Naive thymus-derived CD4-positive, alpha-beta T cell (primary cell): ENCODE measurements at regions not wholly inside any gene's neighbourhood (a gene's known extent, or its start where the extent isn't known, plus 50 kb on each side); places are given as distances from the start of the nearest gene placed in this dataset.

ENCODE experiments used
- ATAC-seq: fragments of 150-1000 bp; cut with Tn5 transposase; 2 replicates; pipeline ENCODE4 v1.10.0; 2021; ENCODE audit warnings: mild to moderate bottlenecking, moderate library complexity
- CTCF ChIA-PET: fragments of 350-600 bp; sonication (Branson Sonifier 250); formaldehyde crosslinking; loops from one replicate; lab custom pipeline; 2021; ENCODE audit warnings: antibody characterized with exemption; lab: Charles Lee
- POLR2A ChIA-PET: fragments of 350-600 bp; sonication (Branson Sonifier 250); formaldehyde crosslinking; loops from one replicate; lab custom pipeline; 2021; ENCODE audit warnings: antibody characterized with exemption, inconsistent platforms; lab: Charles Lee
- DNase-seq, 9 donors: peaks; one replicate each; pipeline versions ENCODE4 v3.0.0 to v3.0.0-alpha.2; 2020 to 2022; ENCODE audit warnings: mixed read lengths in 1 of 9
- H3K27ac ChIP-seq: one replicate; pipeline ENCODE4 v1.7.0; 2013; ENCODE audit warnings: mild to moderate bottlenecking, low read depth, low read length, moderate library complexity
- H3K27me3 ChIP-seq, 2 donors: one replicate each; pipeline ENCODE4 v1.7.0; 2013; ENCODE audit warnings: low read length in 2 of 2, mild to moderate bottlenecking in 2 of 2, moderate library complexity in 2 of 2; ENCODE audit not compliant: control insufficient read depth in 2 of 2, insufficient read depth in 2 of 2
- H3K36me3 ChIP-seq, 3 experiments: 1 replicate in 2 of 3; 2 replicates in 1 of 3; pipeline ENCODE4 v1.7.0; 2013; ENCODE audit warnings: low read length in 3 of 3, mild to moderate bottlenecking in 3 of 3, moderate library complexity in 1 of 3; ENCODE audit not compliant: insufficient read depth in 3 of 3, control insufficient read depth in 2 of 3
- H3K4me1 ChIP-seq, 2 donors: one replicate each; pipeline ENCODE4 v1.7.0; 2013; ENCODE audit warnings: low read length in 2 of 2, mild to moderate bottlenecking in 2 of 2, moderate library complexity in 1 of 2; ENCODE audit not compliant: control insufficient read depth in 2 of 2, insufficient read depth in 2 of 2
- H3K4me3 ChIP-seq: 2 replicates; pipeline ENCODE4 v1.7.0; 2013; ENCODE audit warnings: mild to moderate bottlenecking, low read length
- H3K9me3 ChIP-seq, 3 experiments: 1 replicate in 2 of 3; 2 replicates in 1 of 3; pipeline ENCODE4 v1.7.0; 2013; ENCODE audit warnings: low read length in 3 of 3; ENCODE audit not compliant: control insufficient read depth in 2 of 3
- H3K27ac Mint-ChIP-seq, 9 donors: one replicate each; pipeline ENCODE4 v1.8.0; 2020 to 2022; ENCODE audit warnings: mixed read lengths in 9 of 9, mild to moderate bottlenecking in 8 of 9, moderate library complexity in 5 of 9, inconsistent platforms in 2 of 9
- H3K27me3 Mint-ChIP-seq, 5 donors: one replicate each; pipeline ENCODE4 v1.8.0; 2021 to 2022; ENCODE audit warnings: mixed read lengths in 5 of 5, mild to moderate bottlenecking in 1 of 5
- H3K36me3 Mint-ChIP-seq, 5 donors: one replicate each; pipeline ENCODE4 v1.8.0; 2020 to 2022; ENCODE audit warnings: mixed read lengths in 5 of 5, mild to moderate bottlenecking in 3 of 5, inconsistent platforms in 1 of 5
- H3K4me1 Mint-ChIP-seq, 7 donors: one replicate each; pipeline ENCODE4 v1.8.0; 2020 to 2022; ENCODE audit warnings: mixed read lengths in 7 of 7, mild to moderate bottlenecking in 3 of 7, inconsistent platforms in 1 of 7
- H3K4me3 Mint-ChIP-seq, 10 donors: one replicate each; pipeline ENCODE4 v1.8.0; 2020 to 2022; ENCODE audit warnings: mild to moderate bottlenecking in 10 of 10, mixed read lengths in 10 of 10, moderate library complexity in 6 of 10, inconsistent platforms in 2 of 10
- H3K9me3 Mint-ChIP-seq, 11 donors: one replicate each; pipeline ENCODE4 v1.8.0; 2020 to 2022; ENCODE audit warnings: mixed read lengths in 11 of 11, mild to moderate bottlenecking in 4 of 11, inconsistent platforms in 1 of 11, moderate library complexity in 1 of 11
- intact Hi-C, 2 donors: fragments of 100-400 bp; cut with micrococcal nuclease; formaldehyde crosslinking; loops; one replicate each; pipeline ENCODE4 v1.15.1; 2023

DNA sequence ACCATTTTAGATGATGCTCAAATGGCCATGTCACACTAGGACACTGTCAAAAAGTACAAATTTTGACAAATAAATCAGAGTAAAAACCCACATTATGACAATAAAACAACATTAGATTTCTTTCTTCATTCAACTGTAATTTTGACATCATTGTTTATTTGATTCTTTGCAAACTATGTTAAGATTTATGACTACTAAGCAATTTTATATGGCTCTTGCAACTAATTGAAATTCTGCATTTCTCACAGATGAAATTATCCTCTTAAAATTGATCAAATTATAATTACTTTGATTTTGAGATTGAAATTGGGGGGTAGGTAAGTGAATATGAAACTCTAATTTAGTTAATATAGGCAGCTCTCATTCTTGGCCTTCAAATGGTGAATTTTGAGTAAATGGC is 59.8 kb downstream of the ATOH1 start:
- no peak overlapping the region for H3K27ac ChIP-seq
- H3K36me3 Mint-ChIP-seq = no peaks in the 10 kb centered on the region
- DNase-seq = no peak
- H3K27ac Mint-ChIP-seq = no peak overlapping the region
- H3K9me3 ChIP-seq = no peaks in the 10 kb centered on the region
- peaks cover 0 to 5% (median 0%) of the 10 kb centered on the region in 11 donors for H3K9me3 Mint-ChIP-seq
- H3K27me3 ChIP-seq = no peaks in the 10 kb centered on the region
- no peaks in the 10 kb centered on the region for H3K4me1 ChIP-seq
- no peak overlapping the region for H3K4me3 ChIP-seq
- ChIA-PET CTCF (interaction anchor here (0.6 kb wide), 1 partner anchor 518 kb away, joined by 3 read pairs; no protein-coding TSS in a partner anchor), POLR2A (no interaction called here)
- H3K4me1 Mint-ChIP-seq = no peaks in the 10 kb centered on the region
- H3K36me3 ChIP-seq = no peaks in the 10 kb centered on the region
- no peak for ATAC-seq
- H3K27me3 Mint-ChIP-seq = no peaks in the 10 kb centered on the region
- intact Hi-C loops = no loop called here
- no peak overlapping the region for H3K4me3 Mint-ChIP-seq

DNA sequence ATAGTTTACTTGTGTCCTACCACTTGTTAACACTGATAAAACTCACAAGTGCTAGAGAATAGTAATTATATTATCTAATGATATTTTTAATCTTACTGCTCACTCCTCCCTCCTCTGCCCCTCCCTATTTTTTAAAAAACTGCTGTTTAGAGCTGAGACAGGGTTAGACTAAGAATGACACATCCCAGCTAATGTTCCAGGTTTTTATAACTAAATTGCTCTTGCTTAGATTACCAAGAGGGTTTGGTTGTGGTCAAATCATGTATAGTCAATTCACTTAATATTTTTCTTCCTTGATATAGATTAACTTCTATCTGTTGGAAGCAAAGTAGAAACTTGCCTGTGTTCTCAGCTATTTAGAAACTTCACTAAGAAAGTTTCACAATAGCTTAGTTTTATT is 60.2 kb downstream of the ATOH1 start:
- Mint-ChIP-seq H3K9me3 (peaks cover 0 to 5% (median 0%) of the 10 kb centered on the region in 11 donors), H3K27me3 (no peaks in the 10 kb centered on the region), H3K36me3 (no peaks in the 10 kb centered on the region), H3K27ac (no peak overlapping the region), H3K4me1 (no peaks in the 10 kb centered on the region), H3K4me3 (no peak overlapping the region)
- Histone ChIP-seq H3K4me1 (no peaks in the 10 kb centered on the region), H3K27ac (no peak overlapping the region), H3K36me3 (no peaks in the 10 kb centered on the region), H3K9me3 (no peaks in the 10 kb centered on the region), H3K27me3 (no peaks in the 10 kb centered on the region), H3K4me3 (no peak overlapping the region)
- POLR2A ChIA-PET = no interaction called here
- DNase-seq (no peak), ATAC-seq (no peak)
- CTCF ChIA-PET = interaction anchor here (0.6 kb wide), 1 partner anchor 518 kb away, joined by 3 read pairs; no protein-coding TSS in a partner anchor
- intact Hi-C loops = no loop called here

DNA sequence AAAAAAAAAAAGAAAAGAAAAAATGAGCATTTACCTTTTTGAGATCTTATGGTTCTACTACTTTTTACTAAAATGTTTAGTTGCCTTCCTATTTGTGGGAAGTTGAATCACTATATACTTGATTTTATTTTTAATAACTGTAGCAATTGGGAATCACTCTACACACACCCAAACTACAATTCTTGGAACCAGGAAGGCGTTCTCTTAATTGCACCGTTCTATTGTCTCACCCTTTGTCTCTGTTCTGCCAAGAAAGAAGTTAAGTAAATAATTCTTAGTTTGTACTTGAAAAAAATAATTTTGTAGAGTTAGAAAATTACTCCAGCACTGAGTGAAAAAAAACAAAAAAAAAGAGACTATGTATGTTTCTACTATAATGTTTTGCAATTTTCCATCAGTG is 62.7 kb downstream of the ATOH1 start:
- Histone ChIP-seq H3K4me1 (no peaks in the 10 kb centered on the region), H3K4me3 (no peak overlapping the region), H3K9me3 (no peaks in the 10 kb centered on the region), H3K27me3 (no peaks in the 10 kb centered on the region), H3K36me3 (no peaks in the 10 kb centered on the region), H3K27ac (no peak overlapping the region)
- ATAC-seq = no peak
- intact Hi-C loops = no loop called here
- Mint-ChIP-seq H3K27ac (no peak overlapping the region), H3K9me3 (peaks cover 0 to 9% (median 0%) of the 10 kb centered on the region in 11 donors), H3K4me1 (no peaks in the 10 kb centered on the region), H3K4me3 (no peak overlapping the region), H3K27me3 (peaks cover 0 to 4% (median 0%) of the 10 kb centered on the region in 5 donors), H3K36me3 (no peaks in the 10 kb centered on the region)
- no peak for DNase-seq
- ChIA-PET POLR2A (no interaction called here), CTCF (interaction anchor here (0.7 kb wide), 1 partner anchor 16 kb away, joined by 5 read pairs; no protein-coding TSS in a partner anchor)

DNA sequence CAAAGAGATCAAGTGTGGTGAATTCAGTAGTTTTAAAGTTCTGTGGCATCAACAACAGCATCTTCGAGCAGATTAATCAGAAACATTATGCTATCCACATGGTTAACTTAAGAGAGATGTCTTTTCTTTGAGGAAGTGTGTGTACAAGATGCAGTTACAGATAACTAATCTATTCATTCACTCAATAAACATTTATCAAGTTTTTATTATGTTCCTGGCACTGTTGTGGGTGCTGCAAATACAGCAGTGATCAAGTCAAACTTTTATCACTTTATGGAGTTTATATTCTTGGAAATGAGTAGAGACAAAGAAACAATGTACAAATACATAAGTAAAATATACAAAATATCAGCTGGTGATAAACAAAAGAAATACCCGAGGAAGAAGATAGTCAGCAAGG is 66.4 kb downstream of the ATOH1 start:
- DNase-seq = no peak

DNA sequence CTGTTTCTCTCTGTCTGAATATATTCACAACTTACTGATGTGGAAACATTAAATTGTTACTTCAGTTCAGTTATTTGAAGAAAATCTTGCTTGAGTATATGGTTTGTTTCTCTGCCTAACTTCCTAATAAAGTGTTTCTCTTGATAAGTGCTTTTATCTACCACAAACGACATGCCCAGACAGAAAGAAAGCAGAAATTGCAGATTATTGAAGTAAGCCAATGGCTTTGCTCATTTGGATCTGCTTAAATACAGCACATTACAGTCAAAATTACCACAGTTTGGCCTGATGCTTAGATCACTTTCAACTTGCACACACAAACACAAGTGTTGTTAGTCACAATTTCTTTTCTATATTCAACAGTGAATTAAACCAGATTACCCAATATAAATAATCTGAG is 68.0 kb downstream of the ATOH1 start:
- no peaks in the 10 kb centered on the region for H3K36me3 ChIP-seq
- POLR2A ChIA-PET = no interaction called here
- no peaks in the 10 kb centered on the region for H3K36me3 Mint-ChIP-seq
- intact Hi-C loops = loop anchor here in 1 of 2 donors (5.0 kb wide), 1 partner anchor 361 kb away; no protein-coding TSS in a partner anchor
- H3K4me3 Mint-ChIP-seq = no peak overlapping the region
- CTCF ChIA-PET = interaction anchor here (1.2 kb wide), 1 partner anchor 19 kb away, joined by 3 read pairs; no protein-coding TSS in a partner anchor
- peaks cover 0 to 4% (median 0%) of the 10 kb centered on the region in 5 donors for H3K27me3 Mint-ChIP-seq
- no peaks in the 10 kb centered on the region for H3K27me3 ChIP-seq
- H3K4me3 ChIP-seq = no peak overlapping the region
- H3K27ac Mint-ChIP-seq = no peak overlapping the region
- peaks cover 0 to 9% (median 0%) of the 10 kb centered on the region in 11 donors for H3K9me3 Mint-ChIP-seq
- DNase-seq = no peak
- H3K9me3 ChIP-seq = no peaks in the 10 kb centered on the region
- H3K27ac ChIP-seq = no peak overlapping the region
- H3K4me1 Mint-ChIP-seq = no peaks in the 10 kb centered on the region
- no peak for ATAC-seq
- no peaks in the 10 kb centered on the region for H3K4me1 ChIP-seq

More for the DNA sequence above, 66.4 kb downstream of the ATOH1 start:
- H3K9me3 Mint-ChIP-seq = peaks cover 0 to 9% (median 0%) of the 10 kb centered on the region in 11 donors
- POLR2A ChIA-PET = no interaction called here
- CTCF ChIA-PET = no interaction called here
- intact Hi-C loops = loop anchor here in 1 of 2 donors (5.0 kb wide), 1 partner anchor 362 kb away; no protein-coding TSS in a partner anchor
- Histone ChIP-seq H3K36me3 (no peaks in the 10 kb centered on the region), H3K27ac (no peak overlapping the region), H3K9me3 (no peaks in the 10 kb centered on the region), H3K4me1 (no peaks in the 10 kb centered on the region), H3K27me3 (no peaks in the 10 kb centered on the region), H3K4me3 (no peak overlapping the region)
- H3K27ac Mint-ChIP-seq = no peak overlapping the region
- no peaks in the 10 kb centered on the region for H3K4me1 Mint-ChIP-seq
- no peak overlapping the region for H3K4me3 Mint-ChIP-seq
- peaks cover 0 to 4% (median 0%) of the 10 kb centered on the region in 5 donors for H3K27me3 Mint-ChIP-seq
- no peak for ATAC-seq
- H3K36me3 Mint-ChIP-seq = no peaks in the 10 kb centered on the region

DNA sequence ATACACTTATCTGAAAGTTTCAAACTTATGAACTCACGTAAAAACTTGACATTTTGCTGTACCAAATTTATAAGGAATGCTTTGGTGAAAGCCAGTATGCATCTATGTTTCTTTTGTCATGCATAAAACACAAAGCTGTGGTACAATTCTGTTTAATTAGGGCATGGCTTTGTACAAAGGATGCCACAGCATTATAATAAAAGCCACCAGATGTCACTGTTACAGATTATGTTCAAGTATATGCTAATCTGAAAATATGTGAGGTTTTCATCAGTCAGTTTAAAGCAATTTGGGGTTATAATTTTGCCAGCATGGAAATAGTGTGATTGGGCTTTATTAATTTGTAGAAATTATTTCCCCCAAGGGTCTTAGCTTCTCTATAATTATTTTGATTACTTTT is 69.0 kb downstream of the ATOH1 start:
- no peak overlapping the region for H3K27ac Mint-ChIP-seq
- peaks cover 0 to 4% (median 0%) of the 10 kb centered on the region in 5 donors for H3K27me3 Mint-ChIP-seq
- Histone ChIP-seq H3K27me3 (no peaks in the 10 kb centered on the region), H3K27ac (no peak overlapping the region), H3K9me3 (no peaks in the 10 kb centered on the region), H3K36me3 (no peaks in the 10 kb centered on the region), H3K4me3 (no peak overlapping the region), H3K4me1 (no peaks in the 10 kb centered on the region)
- no peak overlapping the region for H3K4me3 Mint-ChIP-seq
- POLR2A ChIA-PET = no interaction called here
- H3K4me1 Mint-ChIP-seq = no peaks in the 10 kb centered on the region
- CTCF ChIA-PET = interaction anchor here (1.2 kb wide), 1 partner anchor 20 kb away, joined by 3 read pairs; no protein-coding TSS in a partner anchor
- ATAC-seq (no peak), DNase-seq (no peak)
- H3K9me3 Mint-ChIP-seq = peaks cover 0 to 9% (median 0%) of the 10 kb centered on the region in 11 donors
- intact Hi-C loops = loop anchor here in 1 of 2 donors (5.0 kb wide), 1 partner anchor 360 kb away; no protein-coding TSS in a partner anchor
- H3K36me3 Mint-ChIP-seq = no peaks in the 10 kb centered on the region

DNA sequence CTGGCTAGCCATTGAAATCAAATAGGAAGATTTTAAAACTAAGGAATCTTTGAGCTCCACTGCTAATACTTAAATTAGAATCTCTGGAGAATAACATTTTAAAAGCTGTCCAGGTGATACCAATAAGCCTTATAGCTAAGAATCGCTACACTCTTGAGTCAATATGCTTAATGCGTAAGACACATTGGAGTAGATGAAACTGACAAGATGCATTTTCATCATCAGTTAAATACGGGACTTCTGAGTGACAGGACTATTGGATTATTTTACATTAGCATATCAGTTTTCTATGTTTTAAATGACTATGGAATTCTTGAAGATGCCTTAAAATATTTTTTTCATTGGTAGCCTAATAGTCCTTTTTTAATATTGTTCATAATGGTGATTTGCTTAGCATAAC is 80.2 kb downstream of the ATOH1 start:
- intact Hi-C loops = no loop called here
- DNase-seq = no peak
- H3K27me3 ChIP-seq = no peaks in the 10 kb centered on the region
- ATAC-seq = no peak
- Mint-ChIP-seq H3K9me3 (peaks cover 0 to 10% (median 0%) of the 10 kb centered on the region in 11 donors), H3K27ac (no peak overlapping the region), H3K36me3 (no peaks in the 10 kb centered on the region), H3K4me1 (no peaks in the 10 kb centered on the region), H3K4me3 (no peak overlapping the region), H3K27me3 (no peaks in the 10 kb centered on the region)
- no peaks in the 10 kb centered on the region for H3K4me1 ChIP-seq
- no peaks in the 10 kb centered on the region for H3K36me3 ChIP-seq
- no peaks in the 10 kb centered on the region for H3K9me3 ChIP-seq
- ChIA-PET CTCF (no interaction called here), POLR2A (no interaction called here)
- H3K27ac ChIP-seq = no peak overlapping the region
- H3K4me3 ChIP-seq = no peak overlapping the region
